GM18505 (cell line): ENCODE measurements at regions not wholly inside any gene's neighbourhood (a gene's known extent, or its start where the extent isn't known, plus 50 kb on each side); places are given as distances from the start of the nearest gene placed in this dataset.
"Not testable (repeated sequence)": the region's sequence is repeated elsewhere in the genome, so short reads cannot be mapped to it uniquely, and the experiment has no call there.

Experiments
- ATAC-seq: cut with Tn5 transposase; IDR thresholded peaks from one replicate; pipeline ENCODE4 v1.9.1; 2021; ENCODE audit not compliant: unreplicated experiment
- POLR2A ChIP-seq: IDR thresholded peaks from 4 replicates; pipeline ENCODE4 v1.6.1; 2011; ENCODE audit warnings: borderline replicate concordance; ENCODE audit not compliant: insufficient read depth, insufficient read length; ENCODE audit errors: extremely low read depth

GRCh38 chr7:79610748-79611304 lies 157.4 kb upstream of the MAGI2 start:
- no peak for TF ChIP-seq POLR2A
- no peak for ATAC-seq

GRCh38 chr7:79610313-79610712 lies 156.8 kb upstream of the MAGI2 start:
- no peak for TF ChIP-seq POLR2A

GRCh38 chr7:79608005-79608404 lies 154.5 kb upstream of the MAGI2 start:
- no peak for ATAC-seq

More at GRCh38 chr7:79610313-79610712, 156.8 kb upstream of the MAGI2 start:
- ATAC-seq: no peak

GRCh38 chr7:79604841-79605240 lies 151.4 kb upstream of the MAGI2 start:
- no peak for ATAC-seq
- no peak for TF ChIP-seq POLR2A

More at GRCh38 chr7:79608005-79608404, 154.5 kb upstream of the MAGI2 start:
- no peak for TF ChIP-seq POLR2A

- no peak for ATAC-seq
- no peak for TF ChIP-seq POLR2A
Measured at GRCh38 chr7:79598351-79598750, 144.9 kb upstream of the MAGI2 start.

- not testable (repeated sequence) for ATAC-seq
Measured at GRCh38 chr7:79594671-79595070, 141.2 kb upstream of the MAGI2 start.

GRCh38 chr7:79593866-79594301 lies 140.4 kb upstream of the MAGI2 start:
- TF ChIP-seq POLR2A: no peak
- no peak for ATAC-seq

GRCh38 chr7:79590916-79591623 lies 137.6 kb upstream of the MAGI2 start:
- ATAC-seq: no peak
- TF ChIP-seq POLR2A: no peak

GRCh38 chr7:79590391-79590790 lies 136.9 kb upstream of the MAGI2 start:
- no peak for ATAC-seq
- no peak for TF ChIP-seq POLR2A

DNA sequence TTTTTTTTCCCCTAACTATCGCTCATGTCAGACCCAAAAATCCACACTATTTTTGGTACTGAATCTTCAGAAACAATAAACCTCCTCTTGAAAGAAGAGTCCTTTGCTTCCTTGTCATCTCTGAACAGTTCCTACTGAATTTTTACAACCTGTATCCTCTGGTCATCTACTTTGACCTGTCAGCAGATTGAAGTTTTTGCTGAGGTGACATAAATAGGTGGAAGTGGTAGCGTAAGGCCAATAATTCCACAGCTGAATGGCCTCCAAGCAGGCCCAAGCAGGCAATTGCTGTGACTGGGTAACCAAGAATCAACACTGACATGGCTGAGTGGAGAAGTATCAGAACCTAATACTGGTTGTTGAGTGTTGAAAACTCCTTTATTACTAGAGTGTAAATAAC lies 117.4 kb upstream of the MAGI2 start:
- TF ChIP-seq POLR2A: no peak

GRCh38 chr7:79563821-79564522 lies 110.5 kb upstream of the MAGI2 start:
- no peak for TF ChIP-seq POLR2A
- ATAC-seq: no peak

More for the DNA sequence above, 117.4 kb upstream of the MAGI2 start:
- no peak for ATAC-seq

GRCh38 chr7:79555571-79555970 lies 102.1 kb upstream of the MAGI2 start:
- no peak for TF ChIP-seq POLR2A
- ATAC-seq: no peak

DNA sequence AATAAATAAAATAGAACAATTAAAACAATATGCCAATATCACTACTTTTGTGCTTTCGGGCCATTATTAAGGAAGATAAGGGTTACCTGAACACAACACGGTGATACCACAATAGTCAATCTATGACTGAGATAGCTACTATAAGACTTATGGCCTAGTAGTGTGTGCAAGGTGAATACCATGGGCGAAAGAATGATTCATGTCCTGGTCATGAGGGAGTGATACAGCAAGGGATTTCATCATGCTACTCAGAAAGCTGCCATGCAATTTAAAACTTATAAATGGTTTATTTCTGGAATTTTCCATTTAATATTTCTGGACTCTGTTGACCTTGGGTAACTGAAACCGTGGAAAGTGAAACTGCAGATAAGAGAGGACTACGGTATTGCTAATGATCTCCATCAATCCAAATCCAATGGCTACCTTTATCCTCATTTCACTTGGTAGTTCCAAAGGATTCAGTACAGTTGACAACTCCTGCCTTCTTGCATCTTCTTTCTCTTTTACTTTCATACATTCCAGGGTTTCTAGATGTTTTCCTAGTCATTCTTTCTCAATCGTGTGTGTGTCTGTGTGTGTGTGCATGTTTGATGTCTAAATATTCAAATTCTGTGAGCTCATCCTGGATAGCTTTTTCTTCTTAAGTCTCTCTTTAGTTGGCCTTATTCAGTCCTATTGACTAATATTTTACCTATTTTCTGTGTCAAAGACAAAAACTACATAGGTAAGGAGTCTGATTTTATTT lies 100.5 kb upstream of the MAGI2 start:
- ATAC-seq: no peak
- no peak for TF ChIP-seq POLR2A
